Loucy (cell line): ENCODE measurements at regions not wholly inside any gene's neighbourhood (a gene's known extent, or its start where the extent isn't known, plus 50 kb on each side); places are given as distances from the start of the nearest gene placed in this dataset.

Experiments
- H2AFZ ChIP-seq: fragments of 200-600 bp; sonication (generic); 2 replicates; pipeline ENCODE4 v1.6.0; 2016; ENCODE audit warnings: antibody characterized with exemption, mild to moderate bottlenecking, low read length, moderate library complexity
- H3F3A ChIP-seq: fragments of 200-600 bp; 2 replicates; pipeline ENCODE4 v1.6.0; 2016; ENCODE audit warnings: antibody characterized with exemption, low read depth, mild to moderate bottlenecking
- H3K27me3 ChIP-seq: fragments of 200-600 bp; sonication (generic); 2 replicates; pipeline ENCODE4 v1.6.1; 2014; ENCODE audit warnings: low read length, mild to moderate bottlenecking; ENCODE audit not compliant: insufficient read depth, poor library complexity, severe bottlenecking
- H3K36me3 ChIP-seq: fragments of 200-600 bp; sonication (generic); 2 replicates; pipeline ENCODE4 v1.6.1; 2016; ENCODE audit warnings: low read length; ENCODE audit not compliant: insufficient read depth
- H3K4me1 ChIP-seq: fragments of 200-600 bp; sonication (generic); 2 replicates; pipeline ENCODE4 v1.5.1; 2014; ENCODE audit warnings: low read length, mild to moderate bottlenecking; ENCODE audit not compliant: insufficient read depth, poor library complexity, severe bottlenecking
- H3K4me2 ChIP-seq: fragments of 200-600 bp; sonication (generic); 2 replicates; pipeline ENCODE4 v1.6.0; 2014; ENCODE audit warnings: antibody characterized with exemption, low read length, low read depth, mild to moderate bottlenecking; ENCODE audit not compliant: poor library complexity, severe bottlenecking
- H3K4me3 ChIP-seq: fragments of 200-600 bp; sonication (generic); 2 replicates; pipeline ENCODE4 v1.5.1; 2014; ENCODE audit warnings: low read length, mild to moderate bottlenecking, mixed read lengths; ENCODE audit not compliant: poor library complexity, severe bottlenecking
- H3K79me2 ChIP-seq: fragments of 200-600 bp; sonication (generic); 2 replicates; pipeline ENCODE4 v1.6.1; 2014; ENCODE audit warnings: low read length; ENCODE audit not compliant: insufficient read depth
- H3K9ac ChIP-seq: fragments of 200-600 bp; sonication (generic); 2 replicates; pipeline ENCODE4 v1.6.0; 2014; ENCODE audit warnings: mild to moderate bottlenecking, low read depth, low read length, moderate library complexity; ENCODE audit not compliant: poor library complexity, severe bottlenecking
- H3K9me2 ChIP-seq: fragments of 200-600 bp; sonication (generic); replicated peaks from 2 replicates; pipeline ENCODE4 v1.6.1; 2016; ENCODE audit warnings: low read depth, low read length, mixed read lengths
- H3K9me3 ChIP-seq: fragments of 200-600 bp; sonication (generic); 2 replicates; pipeline ENCODE4 v1.6.1; 2014; ENCODE audit warnings: mild to moderate bottlenecking, antibody characterized with exemption, low read length, low read depth; ENCODE audit not compliant: insufficient read depth
- H4K20me1 ChIP-seq: fragments of 200-600 bp; sonication (generic); 2 replicates; pipeline ENCODE4 v1.6.0; 2014; ENCODE audit warnings: antibody characterized with exemption, low read length, mild to moderate bottlenecking; ENCODE audit not compliant: insufficient read depth, poor library complexity, severe bottlenecking
- CTCF ChIP-seq: fragments of 200-600 bp; sonication (generic); conservative IDR thresholded peaks from 2 replicates; pipeline ENCODE4 v1.5.1; 2014; ENCODE audit warnings: mild to moderate bottlenecking, antibody characterized with exemption, low read length
- EZH2phosphoT487 ChIP-seq: fragments of 200-600 bp; IDR thresholded peaks from 2 replicates; pipeline ENCODE4 v1.6.1; 2018; ENCODE audit warnings: antibody characterized with exemption, mild to moderate bottlenecking, moderate library complexity, borderline replicate concordance

- H4K20me1 ChIP-seq, result no peaks in the 10 kb centered on the region
- no peaks in the 10 kb centered on the region for H3K27me3 ChIP-seq
- H3K4me3 ChIP-seq, result no peak overlapping the region
- H3K9me2 ChIP-seq, result no peaks in the 10 kb centered on the region
- H3K36me3 ChIP-seq, result no peaks in the 10 kb centered on the region
- H2AFZ ChIP-seq, result no peak overlapping the region
- no peak for TF ChIP-seq EZH2phosphoT487
- TF ChIP-seq CTCF, result no peak
- H3K9me3 ChIP-seq, result no peaks in the 10 kb centered on the region
- no peak overlapping the region for H3K4me2 ChIP-seq
- H3F3A ChIP-seq, result no peaks in the 10 kb centered on the region
- H3K4me1 ChIP-seq, result no peaks in the 10 kb centered on the region
- no peaks in the 10 kb centered on the region for H3K79me2 ChIP-seq
- no peak overlapping the region for H3K9ac ChIP-seq
Observed at GRCh38 chr9:17894501-17895160, 315.8 kb downstream of the SH3GL2 start.

- H3F3A ChIP-seq, result no peaks in the 10 kb centered on the region
- no peaks in the 10 kb centered on the region for H3K36me3 ChIP-seq
- H2AFZ ChIP-seq, result no peak overlapping the region
- no peak overlapping the region for H3K4me2 ChIP-seq
- TF ChIP-seq CTCF (no peak), EZH2phosphoT487 (no peak)
- H3K27me3 ChIP-seq, result no peaks in the 10 kb centered on the region
- no peak overlapping the region for H3K4me3 ChIP-seq
- no peaks in the 10 kb centered on the region for H3K4me1 ChIP-seq
- no peaks in the 10 kb centered on the region for H3K79me2 ChIP-seq
- no peaks in the 10 kb centered on the region for H3K9me2 ChIP-seq
- H3K9me3 ChIP-seq, result no peaks in the 10 kb centered on the region
- H3K9ac ChIP-seq, result no peak overlapping the region
- H4K20me1 ChIP-seq, result no peaks in the 10 kb centered on the region
Observed at GRCh38 chr9:17900606-17901005, 321.7 kb downstream of the SH3GL2 start.

DNA sequence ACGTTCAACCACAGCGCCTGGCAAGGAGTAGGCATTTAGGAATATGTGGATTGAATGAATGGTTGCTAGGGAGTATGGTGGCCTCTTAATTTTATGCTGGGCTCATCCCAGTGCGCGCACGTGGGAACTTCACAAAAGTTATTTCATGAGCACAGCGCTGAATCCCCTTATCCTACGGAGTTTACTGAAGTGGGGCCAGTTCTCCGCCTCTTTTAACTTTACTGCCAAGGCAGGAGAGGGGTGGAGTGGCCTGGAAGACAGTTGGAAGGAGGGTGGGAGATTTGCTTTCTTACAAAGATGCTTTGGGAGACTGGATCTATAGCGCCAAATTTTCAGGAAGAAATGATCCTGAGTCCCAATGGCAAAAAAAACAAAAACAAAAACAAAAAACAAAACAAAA, 326.5 kb downstream of the SH3GL2 start:
- Histone ChIP-seq H3K4me2 (no peak overlapping the region), H3K79me2 (no peaks in the 10 kb centered on the region), H3K9me3 (no peaks in the 10 kb centered on the region; the same call in 1 of the 2 replicates), H4K20me1 (no peaks in the 10 kb centered on the region), H3K36me3 (no peaks in the 10 kb centered on the region), H3K9me2 (no peaks in the 10 kb centered on the region), H3F3A (no peaks in the 10 kb centered on the region), H2AFZ (no peak overlapping the region), H3K27me3 (no peaks in the 10 kb centered on the region), H3K9ac (no peak overlapping the region), H3K4me1 (no peaks in the 10 kb centered on the region), H3K4me3 (no peak overlapping the region)
- no peak for TF ChIP-seq CTCF
- no peak for TF ChIP-seq EZH2phosphoT487
